ENCODE measurements at regions not wholly inside any gene's neighbourhood (a gene's known extent, or its start where the extent isn't known, plus 50 kb on each side); places are given as distances from the start of the nearest gene placed in this dataset.

- no peak for TF ChIP-seq CTCF (IDR thresholded peaks at IDR 0.05)
- TF ChIP-seq POLR2A (IDR thresholded peaks at IDR 0.05) = no peak
- no peak for TF ChIP-seq EP300 (IDR thresholded peaks at IDR 0.05)
- no peak for TF ChIP-seq POLR2AphosphoS5 (IDR thresholded peaks at IDR 0.05)
Measured at GRCh38 chr2:9055471-9055870, 52.0 kb upstream of the MBOAT2 start.

Data from upper lobe of left lung (tissue), 4 donors.